Activated CD8-positive, alpha-beta memory T cell treated with anti-CD3 and anti-CD28 coated beads, Interleukin-2, amount 10 ng/mL, durations not matched to agents 7 days and 5 days (primary cell): ENCODE measurements at regions not wholly inside any gene's neighbourhood (a gene's known extent, or its start where the extent isn't known, plus 50 kb on each side); places are given as distances from the start of the nearest gene placed in this dataset.
"Not testable (repeated sequence)": the region's sequence is repeated elsewhere in the genome, so short reads cannot be mapped to it uniquely, and the experiment has no call there.

Source experiments
- ATAC-seq: fragments of 150-1000 bp; cut with Tn5 transposase; one replicate; pipeline ENCODE4 v1.10.0; 2021; ENCODE audit warnings: moderate library complexity
- CTCF ChIA-PET: fragments of 350-600 bp; sonication (Branson Sonifier 250); formaldehyde crosslinking; loops from one replicate; lab custom pipeline; 2021; ENCODE audit warnings: antibody characterized with exemption; lab: Charles Lee
- DNase-seq: peaks from one replicate; pipeline ENCODE4 v3.0.0-alpha.2; 2020
- H3K27ac Mint-ChIP-seq: one replicate; pipeline ENCODE4 v1.8.0; 2021; ENCODE audit warnings: mild to moderate bottlenecking, mixed read lengths
- H3K27me3 Mint-ChIP-seq: one replicate; pipeline ENCODE4 v1.8.0; 2021; ENCODE audit warnings: mixed read lengths
- H3K36me3 Mint-ChIP-seq: one replicate; pipeline ENCODE4 v1.8.0; 2021; ENCODE audit warnings: mild to moderate bottlenecking, mixed read lengths
- H3K4me1 Mint-ChIP-seq: one replicate; pipeline ENCODE4 v1.8.0; 2021; ENCODE audit warnings: mixed read lengths
- H3K4me3 Mint-ChIP-seq: one replicate; pipeline ENCODE4 v1.8.0; 2021; ENCODE audit warnings: mild to moderate bottlenecking, moderate library complexity, mixed read lengths
- H3K9me3 Mint-ChIP-seq: one replicate; pipeline ENCODE4 v1.8.0; 2022; ENCODE audit warnings: low read depth, mixed read lengths

GRCh38 chr12:112694065-112694464 is 97.5 kb upstream of the RPH3A start:
- DNase-seq, result no peak
- Mint-ChIP-seq H3K9me3 (no peaks in the 10 kb centered on the region), H3K36me3 (no peaks in the 10 kb centered on the region), H3K4me1 (no peaks in the 10 kb centered on the region), H3K27ac (no peak overlapping the region), H3K4me3 (no peak overlapping the region), H3K27me3 (peaks cover 14% of the 10 kb centered on the region)
- ATAC-seq, result no peak
- CTCF ChIA-PET, result no interaction called here

- H3K27ac Mint-ChIP-seq, H3K9me3 Mint-ChIP-seq, ATAC-seq, H3K4me3 Mint-ChIP-seq, CTCF ChIA-PET, H3K36me3 Mint-ChIP-seq, H3K4me1 Mint-ChIP-seq, DNase-seq: not testable (repeated sequence)
- peaks cover 29% of the 10 kb centered on the region for H3K27me3 Mint-ChIP-seq
Measured at GRCh38 chr12:112697441-112697840, 94.1 kb upstream of the RPH3A start.

- DNase-seq (no peak), ATAC-seq (no peak)
- Mint-ChIP-seq H3K4me1 (no peaks in the 10 kb centered on the region), H3K4me3 (no peak overlapping the region), H3K36me3 (no peaks in the 10 kb centered on the region), H3K9me3 (no peaks in the 10 kb centered on the region), H3K27me3 (peaks cover 18% of the 10 kb centered on the region), H3K27ac (no peak overlapping the region)
- CTCF ChIA-PET, result no interaction called here
Measured at GRCh38 chr12:112705037-112705632, 86.4 kb upstream of the RPH3A start.

- Mint-ChIP-seq H3K9me3 (no peaks in the 10 kb centered on the region), H3K4me1 (no peaks in the 10 kb centered on the region), H3K27me3 (no peaks in the 10 kb centered on the region), H3K4me3 (no peak overlapping the region), H3K36me3 (no peaks in the 10 kb centered on the region), H3K27ac (no peak overlapping the region)
- CTCF ChIA-PET, result no interaction called here
- no peak for ATAC-seq
- DNase-seq, result no peak
Measured at GRCh38 chr12:112710414-112710813, 81.1 kb upstream of the RPH3A start.

- no peaks in the 10 kb centered on the region for H3K27me3 Mint-ChIP-seq
- no peak for DNase-seq
- no peaks in the 10 kb centered on the region for H3K9me3 Mint-ChIP-seq
- no peak for ATAC-seq
- H3K36me3 Mint-ChIP-seq, result no peaks in the 10 kb centered on the region
- CTCF ChIA-PET, result no interaction called here
- H3K27ac Mint-ChIP-seq, result no peak overlapping the region
- H3K4me3 Mint-ChIP-seq, result no peak overlapping the region
- H3K4me1 Mint-ChIP-seq, result no peaks in the 10 kb centered on the region
Measured at GRCh38 chr12:112711026-112711425, 80.5 kb upstream of the RPH3A start.

- H3K27me3 Mint-ChIP-seq, result no peaks in the 10 kb centered on the region
- H3K4me3 Mint-ChIP-seq, result no peak overlapping the region
- no peak overlapping the region for H3K27ac Mint-ChIP-seq
- H3K36me3 Mint-ChIP-seq, result no peaks in the 10 kb centered on the region
- ATAC-seq (no peak), DNase-seq (no peak)
- no peaks in the 10 kb centered on the region for H3K9me3 Mint-ChIP-seq
- H3K4me1 Mint-ChIP-seq, result no peaks in the 10 kb centered on the region
- CTCF ChIA-PET, result no interaction called here
Measured at GRCh38 chr12:112711507-112711906, 80.0 kb upstream of the RPH3A start.

- not testable (repeated sequence) for H3K9me3 Mint-ChIP-seq, H3K27ac Mint-ChIP-seq, DNase-seq, H3K4me3 Mint-ChIP-seq, ATAC-seq, H3K36me3 Mint-ChIP-seq, H3K27me3 Mint-ChIP-seq, H3K4me1 Mint-ChIP-seq
- CTCF ChIA-PET, result interaction anchor here (1.2 kb wide), 1 partner anchor 10 kb away, joined by 3 read pairs; no protein-coding TSS in a partner anchor
Measured at GRCh38 chr12:112712751-112713150, 78.8 kb upstream of the RPH3A start.

GRCh38 chr12:112713471-112713870 is 78.1 kb upstream of the RPH3A start:
- ATAC-seq, result no peak
- H3K27ac Mint-ChIP-seq, result no peak overlapping the region
- no peaks in the 10 kb centered on the region for H3K9me3 Mint-ChIP-seq

GRCh38 chr12:112714166-112714710 is 77.3 kb upstream of the RPH3A start:
- DNase-seq, result no peak
- ATAC-seq, result no peak
- no peaks in the 10 kb centered on the region for H3K4me1 Mint-ChIP-seq

More at GRCh38 chr12:112713471-112713870, 78.1 kb upstream of the RPH3A start:
- Mint-ChIP-seq H3K36me3 (no peaks in the 10 kb centered on the region), H3K4me3 (no peak overlapping the region), H3K27me3 (no peaks in the 10 kb centered on the region), H3K4me1 (no peaks in the 10 kb centered on the region)
- DNase-seq, result no peak
- CTCF ChIA-PET, result interaction anchor here (1.2 kb wide), 1 partner anchor 9 kb away, joined by 3 read pairs; no protein-coding TSS in a partner anchor

GRCh38 chr12:112716099-112717093 is 75.2 kb upstream of the RPH3A start:
- no peak overlapping the region for H3K4me3 Mint-ChIP-seq
- H3K36me3 Mint-ChIP-seq, result no peaks in the 10 kb centered on the region
- CTCF ChIA-PET, result no interaction called here
- H3K27ac Mint-ChIP-seq, result no peak overlapping the region
- no peaks in the 10 kb centered on the region for H3K9me3 Mint-ChIP-seq
- peaks cover 8% of the 10 kb centered on the region for H3K27me3 Mint-ChIP-seq
- ATAC-seq (no peak), DNase-seq (no peak)
- no peaks in the 10 kb centered on the region for H3K4me1 Mint-ChIP-seq

More at GRCh38 chr12:112714166-112714710, 77.3 kb upstream of the RPH3A start:
- no peaks in the 10 kb centered on the region for H3K27me3 Mint-ChIP-seq
- no peaks in the 10 kb centered on the region for H3K9me3 Mint-ChIP-seq
- H3K4me3 Mint-ChIP-seq, result no peak overlapping the region
- H3K27ac Mint-ChIP-seq, result no peak overlapping the region
- CTCF ChIA-PET, result no interaction called here
- no peaks in the 10 kb centered on the region for H3K36me3 Mint-ChIP-seq

GRCh38 chr12:112728864-112729263 is 62.7 kb upstream of the RPH3A start:
- no peaks in the 10 kb centered on the region for H3K9me3 Mint-ChIP-seq
- no peaks in the 10 kb centered on the region for H3K4me1 Mint-ChIP-seq
- CTCF ChIA-PET, result no interaction called here
- H3K36me3 Mint-ChIP-seq, result no peaks in the 10 kb centered on the region
- no peak overlapping the region for H3K4me3 Mint-ChIP-seq
- ATAC-seq, result no peak
- peaks cover 3% of the 10 kb centered on the region for H3K27me3 Mint-ChIP-seq
- no peak for DNase-seq
- H3K27ac Mint-ChIP-seq, result no peak overlapping the region

GRCh38 chr12:112734859-112735695 is 56.5 kb upstream of the RPH3A start:
- CTCF ChIA-PET, result no interaction called here
- Mint-ChIP-seq H3K27me3 (peaks cover 5% of the 10 kb centered on the region), H3K4me3 (no peak overlapping the region), H3K36me3 (no peaks in the 10 kb centered on the region), H3K9me3 (no peaks in the 10 kb centered on the region), H3K27ac (no peak overlapping the region), H3K4me1 (no peaks in the 10 kb centered on the region)
- DNase-seq (no peak), ATAC-seq (no peak)

GRCh38 chr12:112738531-112738930 is 53.0 kb upstream of the RPH3A start:
- no peak overlapping the region for H3K27ac Mint-ChIP-seq
- H3K27me3 Mint-ChIP-seq, result peaks cover 11% of the 10 kb centered on the region
- H3K4me3 Mint-ChIP-seq, result no peak overlapping the region
- ATAC-seq (no peak), DNase-seq (no peak)
- no peaks in the 10 kb centered on the region for H3K4me1 Mint-ChIP-seq
- no peaks in the 10 kb centered on the region for H3K9me3 Mint-ChIP-seq
- H3K36me3 Mint-ChIP-seq, result no peaks in the 10 kb centered on the region
- CTCF ChIA-PET, result interaction anchor here (0.8 kb wide), 1 partner anchor 886 kb away, joined by 3 read pairs; no protein-coding TSS in a partner anchor
